ENCODE measurements at regions not wholly inside any gene's neighbourhood (a gene's known extent, or its start where the extent isn't known, plus 50 kb on each side); places are given as distances from the start of the nearest gene placed in this dataset.

GRCh38 chr12:73240110-73240509 is 967.9 kb downstream of the TRHDE start:
- TF ChIP-seq CTCF (IDR thresholded peaks at IDR 0.05; ENCODE audit: low read depth, low read length, poor library complexity, severe bottlenecking) (no peak), EZH2phosphoT487 (IDR thresholded peaks at IDR 0.05; ENCODE audit: borderline replicate concordance, low read length) (no peak)

Measured in DOHH2 (cell line).